Astrocyte of the spinal cord (primary cell): ENCODE measurements at regions not wholly inside any gene's neighbourhood (a gene's known extent, or its start where the extent isn't known, plus 50 kb on each side); places are given as distances from the start of the nearest gene placed in this dataset.

Source experiments
- DNase-seq: peaks from one replicate; pipeline ENCODE4 v3.0.0; 2011; ENCODE audit warnings: low read depth, low spot score
- H3K4me3 ChIP-seq: 2 replicates; pipeline ENCODE4 v1.5.1; 2011; ENCODE audit warnings: low read depth, mild to moderate bottlenecking, low read length, moderate library complexity
- CTCF ChIP-seq: IDR thresholded peaks from 2 replicates; pipeline ENCODE4 v1.5.1; 2012; ENCODE audit warnings: low read depth, mild to moderate bottlenecking, low read length, inconsistent platforms
- in situ Hi-C: cut with HindIII; loops from 2 replicates; pipeline ENCODE4 v1.10.0; 2017; ENCODE audit warnings: low sequenced_read_pairs

GRCh38 chr2:220687231-220687843, 884.8 kb downstream of the EPHA4 start:
- no peak overlapping the region for H3K4me3 ChIP-seq
- peak; percentile 86 for TF ChIP-seq CTCF
- DNase-seq, result peak; percentile 67
- in situ Hi-C loops, result no loop called here

GRCh38 chr2:220695397-220696279, 876.5 kb downstream of the EPHA4 start:
- in situ Hi-C loops, result no loop called here
- DNase-seq, result no peak
- no peak overlapping the region for H3K4me3 ChIP-seq
- TF ChIP-seq CTCF, result no peak

GRCh38 chr2:220696280-220696669, 875.8 kb downstream of the EPHA4 start:
- in situ Hi-C loops, result no loop called here
- no peak for TF ChIP-seq CTCF
- no peak for DNase-seq
- H3K4me3 ChIP-seq, result no peak overlapping the region

GRCh38 chr2:220697011-220697410, 875.1 kb downstream of the EPHA4 start:
- no peak for DNase-seq
- no peak for TF ChIP-seq CTCF
- no peak overlapping the region for H3K4me3 ChIP-seq
- in situ Hi-C loops, result no loop called here

GRCh38 chr2:220701115-220701514, 871.0 kb downstream of the EPHA4 start:
- H3K4me3 ChIP-seq, result no peak overlapping the region
- DNase-seq, result no peak
- TF ChIP-seq CTCF, result no peak
- in situ Hi-C loops, result no loop called here

GRCh38 chr2:220703279-220703678, 868.8 kb downstream of the EPHA4 start:
- H3K4me3 ChIP-seq, result no peak overlapping the region
- no peak for TF ChIP-seq CTCF
- in situ Hi-C loops, result no loop called here
- peak; percentile 49 for DNase-seq
